GM23248 (cell line): ENCODE measurements at regions not wholly inside any gene's neighbourhood (a gene's known extent, or its start where the extent isn't known, plus 50 kb on each side); places are given as distances from the start of the nearest gene placed in this dataset.

Experiments
- EZH2 ChIP-seq: fragments of 200-600 bp; sonication (generic); IDR thresholded peaks from 2 replicates; pipeline ENCODE4 v1.6.1; 2018; ENCODE audit warnings: antibody characterized with exemption, mild to moderate bottlenecking; ENCODE audit not compliant: insufficient read depth, poor library complexity, severe bottlenecking
- EZH2phosphoT487 ChIP-seq: fragments of 200-600 bp; sonication (generic); IDR thresholded peaks from 2 replicates; pipeline ENCODE4 v1.6.1; 2018; ENCODE audit warnings: antibody characterized with exemption, moderate library complexity, mild to moderate bottlenecking, low read depth; ENCODE audit not compliant: insufficient read depth

DNA sequence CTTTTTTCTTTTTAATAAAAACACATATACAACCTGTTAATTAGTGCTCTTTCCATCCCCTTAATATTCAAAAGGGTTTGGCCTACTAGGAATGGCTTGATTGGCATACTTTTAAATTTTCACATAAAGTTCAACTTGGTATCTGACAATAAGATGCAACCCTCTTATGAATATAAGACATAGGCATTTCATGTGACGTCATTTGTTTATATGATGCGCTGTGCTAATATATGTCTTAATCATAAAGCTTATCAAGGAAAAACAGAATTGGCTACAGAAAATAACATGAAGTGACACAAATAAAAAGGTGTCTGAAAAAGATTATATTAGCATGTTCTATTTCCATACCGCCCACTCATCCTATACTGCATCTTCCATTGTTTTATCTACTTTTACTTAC, 1642.4 kb downstream of the EFNA5 start:
- TF ChIP-seq EZH2phosphoT487 (no peak), EZH2 (no peak)
